H1 (cell line): ENCODE measurements at regions not wholly inside any gene's neighbourhood (a gene's known extent, or its start where the extent isn't known, plus 50 kb on each side); places are given as distances from the start of the nearest gene placed in this dataset.

Experiments
- CTCF ChIA-PET: fragments of 300-600 bp; sonication (Branson Sonifier 250); formaldehyde crosslinking; loops from one replicate; lab custom pipeline; 2021; ENCODE audit not compliant: partially characterized antibody; lab: Charles Lee
- POLR2A ChIA-PET: fragments of 300-600 bp; sonication (Branson Sonifier 250); formaldehyde crosslinking; loops from one replicate; lab custom pipeline; 2021; ENCODE audit warnings: inconsistent platforms; ENCODE audit not compliant: partially characterized antibody; lab: Charles Lee
- DNase-seq, 2 experiments: peaks; one replicate each; pipeline versions ENCODE4 v3.0.0 to v3.0.0-alpha.2; 2010 to 2022; ENCODE audit warnings: low spot score in 2 of 2, low read depth in 1 of 2, mixed read lengths in 1 of 2
- FAIRE-seq: peaks from 2 replicates; lab custom pipeline; 2011; peaks lifted over from hg19 to GRCh38; lab: Jason Lieb, UNC
- H2AFZ ChIP-seq: 2 replicates; pipeline ENCODE4 v1.8.1; 2012; ENCODE audit warnings: low read length, inconsistent platforms
- H2AK5ac ChIP-seq: 2 replicates; pipeline ENCODE4 v1.6.1; 2013; ENCODE audit warnings: low read depth, low read length
- H2BK120ac ChIP-seq: replicated peaks from 2 replicates; pipeline ENCODE3; 2013; ENCODE audit warnings: low read depth, low read length, inconsistent platforms
- H2BK12ac ChIP-seq: 2 replicates; pipeline ENCODE4 v1.6.1; 2013; ENCODE audit warnings: low read depth, low read length
- H2BK15ac ChIP-seq: 2 replicates; pipeline ENCODE4 v1.6.1; 2013; ENCODE audit warnings: low read length
- H2BK20ac ChIP-seq: 2 replicates; pipeline ENCODE4 v1.6.1; 2013; ENCODE audit warnings: low read length
- H2BK5ac ChIP-seq: 2 replicates; pipeline ENCODE4 v1.6.1; 2013; ENCODE audit warnings: low read depth, low read length
- H3K14ac ChIP-seq: 2 replicates; pipeline ENCODE4 v1.6.1; 2013; ENCODE audit warnings: inconsistent platforms; ENCODE audit not compliant: insufficient read length
- H3K18ac ChIP-seq: 2 replicates; pipeline ENCODE4 v1.6.1; 2013; ENCODE audit warnings: low read length; ENCODE audit errors: extremely low read depth
- H3K23ac ChIP-seq: 2 replicates; pipeline ENCODE4 v1.6.1; 2013; ENCODE audit warnings: inconsistent platforms; ENCODE audit not compliant: insufficient read length
- H3K23me2 ChIP-seq: 2 replicates; pipeline ENCODE4 v1.6.1; 2013; ENCODE audit warnings: low read depth, low read length
- H3K27ac ChIP-seq: 2 replicates; pipeline ENCODE4 v1.6.1; 2011; ENCODE audit warnings: low read depth, low read length, inconsistent platforms
- H3K27me3 ChIP-seq, 4 experiments: replicated peaks in 1 of 4; 1 replicate in 1 of 4; 2 replicates in 3 of 4; pipeline versions ENCODE4 v1.6.1 to v1.8.1; 2011 to 2013; ENCODE audit warnings: low read length in 3 of 4, mild to moderate bottlenecking in 3 of 4, inconsistent platforms in 2 of 4, mixed read lengths in 2 of 4, moderate library complexity in 1 of 4; ENCODE audit not compliant: control insufficient read depth in 3 of 4, insufficient read depth in 3 of 4; ENCODE audit errors: extremely low read depth in 1 of 4
- H3K36me3 ChIP-seq, 4 experiments: 2 replicates each; pipeline versions ENCODE4 v1.6.1 to v1.8.1; 2011 to 2013; ENCODE audit warnings: mild to moderate bottlenecking in 4 of 4, low read length in 3 of 4, moderate library complexity in 2 of 4, control low read depth in 1 of 4, inconsistent platforms in 1 of 4; ENCODE audit not compliant: insufficient read depth in 4 of 4, control insufficient read depth in 2 of 4
- H3K4ac ChIP-seq: replicated peaks from 2 replicates; pipeline ENCODE3; 2013; ENCODE audit warnings: low read length, low read depth, mixed read lengths, inconsistent platforms; ENCODE audit not compliant: insufficient read length
- H3K4me1 ChIP-seq, 4 experiments: replicated peaks in 1 of 4; 1 replicate in 1 of 4; 2 replicates in 3 of 4; pipeline versions ENCODE4 v1.6.1 to v1.8.1; 2011 to 2013; ENCODE audit warnings: low read length in 3 of 4, inconsistent platforms in 2 of 4, mixed read lengths in 1 of 4; ENCODE audit not compliant: insufficient read depth in 4 of 4, control insufficient read depth in 3 of 4
- H3K4me2 ChIP-seq, 2 experiments: 2 replicates each; pipeline versions ENCODE4 v1.6.1 to v1.8.1; 2011 to 2013; ENCODE audit warnings: low read depth in 2 of 2, low read length in 2 of 2, control low read depth in 1 of 2, inconsistent platforms in 1 of 2, mild to moderate bottlenecking in 1 of 2; ENCODE audit not compliant: insufficient read depth in 1 of 2
- H3K4me3 ChIP-seq, 4 experiments: fragments of 200-600, 300-600 bp in 1 of 4; sonication (generic), shearing (Covaris generic), sonication (Bioruptor Twin) in 1 of 4; 2 replicates each; pipeline versions ENCODE4 v1.5.1 to v1.8.1; 2011 to 2016; ENCODE audit warnings: low read length in 4 of 4, low read depth in 3 of 4, control low read depth in 2 of 4, inconsistent platforms in 2 of 4, mild to moderate bottlenecking in 2 of 4, mixed read lengths in 1 of 4, moderate library complexity in 1 of 4; ENCODE audit not compliant: insufficient read depth in 2 of 4; ENCODE audit errors: extremely low read depth in 1 of 4
- H3K56ac ChIP-seq: replicated peaks from 2 replicates; pipeline ENCODE3; 2013; ENCODE audit warnings: low read depth, mild to moderate bottlenecking, mixed read lengths, low read length, inconsistent platforms; ENCODE audit not compliant: insufficient read length
- H3K79me1 ChIP-seq: 2 replicates; pipeline ENCODE4 v1.6.1; 2013; ENCODE audit warnings: low read depth, low read length, control low read depth
- H3K79me2 ChIP-seq, 2 experiments: 2 replicates each; pipeline versions ENCODE4 v1.6.1 to v1.8.1; 2012 to 2013; ENCODE audit warnings: low read length in 2 of 2, mild to moderate bottlenecking in 2 of 2, inconsistent platforms in 1 of 2; ENCODE audit not compliant: insufficient read depth in 2 of 2, control insufficient read depth in 1 of 2
- H3K9ac ChIP-seq, 4 experiments: replicated peaks in 1 of 4; 1 replicate in 1 of 4; 2 replicates in 3 of 4; pipeline versions ENCODE4 v1.6.1 to v1.8.1; 2011 to 2013; ENCODE audit warnings: low read depth in 3 of 4, low read length in 3 of 4, control low read depth in 2 of 4, mild to moderate bottlenecking in 2 of 4, moderate library complexity in 2 of 4, inconsistent platforms in 1 of 4; ENCODE audit errors: extremely low read depth in 1 of 4
- H3K9me3 ChIP-seq, 2 experiments: 2 replicates each; pipeline versions ENCODE4 v1.6.1 to v1.8.1; 2012 to 2013; ENCODE audit warnings: mild to moderate bottlenecking in 2 of 2, moderate library complexity in 2 of 2, control low read depth in 1 of 2, inconsistent platforms in 1 of 2, low read depth in 1 of 2, low read length in 1 of 2, mixed read lengths in 1 of 2; ENCODE audit not compliant: insufficient read depth in 2 of 2
- H4K20me1 ChIP-seq, 2 experiments: replicated peaks in 1 of 2; 2 replicates each; pipeline versions ENCODE3 to v1.8.1; 2011 to 2013; ENCODE audit warnings: inconsistent platforms in 2 of 2, low read length in 2 of 2, mild to moderate bottlenecking in 1 of 2; ENCODE audit not compliant: insufficient read depth in 2 of 2, control insufficient read depth in 1 of 2
- H4K5ac ChIP-seq: 2 replicates; pipeline ENCODE4 v1.6.1; 2013; ENCODE audit warnings: low read length, low read depth, mixed read lengths, inconsistent platforms; ENCODE audit not compliant: insufficient read length
- H4K8ac ChIP-seq: 2 replicates; pipeline ENCODE4 v1.8.0; 2013; ENCODE audit warnings: mild to moderate bottlenecking, moderate library complexity, low read length, inconsistent platforms; ENCODE audit not compliant: insufficient read depth; ENCODE audit errors: extremely low read depth
- H4K91ac ChIP-seq: replicated peaks from 2 replicates; pipeline ENCODE3; 2013; ENCODE audit warnings: low read length, mixed read lengths, inconsistent platforms; ENCODE audit not compliant: insufficient read length
- CBX8 ChIP-seq: fragments of 300-800, 300-1000 bp; sonication (generic); IDR thresholded peaks from 2 replicates; pipeline ENCODE4 v1.7.1; 2016; ENCODE audit warnings: low read depth, low read length, borderline replicate concordance
- CEBPB ChIP-seq: IDR thresholded peaks from 2 replicates; pipeline ENCODE4 v1.6.1; 2012; ENCODE audit warnings: low read depth, low read length
- FOSL1 ChIP-seq: IDR thresholded peaks from 2 replicates; pipeline ENCODE4 v1.6.1; 2011; ENCODE audit warnings: mild to moderate bottlenecking, low read depth, low read length, moderate library complexity; ENCODE audit not compliant: insufficient read depth
- GTF2F1 ChIP-seq: IDR thresholded peaks from 2 replicates; pipeline ENCODE4 v1.6.1; 2012; ENCODE audit warnings: low read depth, low read length, improper control_type of control experiment, borderline replicate concordance
- HDAC2 ChIP-seq, 2 experiments: fragments of 300-600 bp in 1 of 2; sonication (generic) in 1 of 2; IDR thresholded peaks; 2 replicates each; pipeline ENCODE4 v1.6.1; 2011 to 2012; ENCODE audit warnings: low read depth in 2 of 2, low read length in 2 of 2, mild to moderate bottlenecking in 2 of 2, moderate library complexity in 2 of 2, borderline replicate concordance in 1 of 2, inconsistent platforms in 1 of 2
- KDM1A ChIP-seq: fragments of 200-600, 300-600 bp; sonication (generic); IDR thresholded peaks from 2 replicates; pipeline ENCODE4 v1.7.1; 2016; ENCODE audit warnings: mild to moderate bottlenecking, low read length, borderline replicate concordance
- KDM4A ChIP-seq: IDR thresholded peaks from one replicate; pipeline ENCODE4 v1.7.1; 2012; ENCODE audit warnings: low read depth, mild to moderate bottlenecking, moderate library complexity, low read length, inconsistent platforms; ENCODE audit not compliant: severe bottlenecking
- MAFK ChIP-seq: IDR thresholded peaks from 2 replicates; pipeline ENCODE4 v1.6.1; 2012; ENCODE audit warnings: low read depth, mild to moderate bottlenecking, improper control_type of control experiment, low read length
- RNF2 ChIP-seq: fragments of 200-900, 300-1000 bp; sonication (generic); IDR thresholded peaks from 2 replicates; pipeline ENCODE4 v1.7.1; 2016; ENCODE audit warnings: borderline replicate concordance, low read depth, mild to moderate bottlenecking, antibody characterized with exemption, low read length; ENCODE audit not compliant: poor library complexity, severe bottlenecking; ENCODE audit errors: missing control alignments
- SIRT6 ChIP-seq: IDR thresholded peaks from one replicate; pipeline ENCODE4 v1.7.1; 2012; ENCODE audit warnings: low read length, inconsistent platforms
- SIX5 ChIP-seq: IDR thresholded peaks from 2 replicates; pipeline ENCODE4 v1.6.1; 2011; ENCODE audit warnings: mild to moderate bottlenecking, low read depth, low read length
- SP1 ChIP-seq: IDR thresholded peaks from 2 replicates; pipeline ENCODE4 v1.6.1; 2011; ENCODE audit warnings: low read depth, low read length
- SP4 ChIP-seq: IDR thresholded peaks from 2 replicates; pipeline ENCODE4 v1.6.1; 2012; ENCODE audit warnings: low read length, inconsistent platforms
- WGBS, 2 experiments: shearing (Covaris generic) in 1 of 2; methylation state at CpG; one replicate each; pipeline versions ENCODE4 v1.1.6 to v1.1.7; 2013 to 2015; ENCODE audit warnings: low lambda C conversion rate in 2 of 2, mixed read lengths in 2 of 2, inconsistent platforms in 1 of 2, low coverage in 1 of 2, missing lambda C conversion rate in 1 of 2; ENCODE audit not compliant: insufficient replicate concordance in 2 of 2, insufficient coverage in 1 of 2, insufficient read length in 1 of 2; ENCODE audit errors: extremely low coverage in 1 of 2, missing lambda C conversion rate in 1 of 2; 5-methylcytosine and 5-hydroxymethylcytosine counted together
- TF ChIP-seq, protein P1 (sequence below): IDR thresholded peaks from 2 replicates; pipeline ENCODE4 v1.6.1; 2012; ENCODE audit warnings: inconsistent platforms

DNA sequence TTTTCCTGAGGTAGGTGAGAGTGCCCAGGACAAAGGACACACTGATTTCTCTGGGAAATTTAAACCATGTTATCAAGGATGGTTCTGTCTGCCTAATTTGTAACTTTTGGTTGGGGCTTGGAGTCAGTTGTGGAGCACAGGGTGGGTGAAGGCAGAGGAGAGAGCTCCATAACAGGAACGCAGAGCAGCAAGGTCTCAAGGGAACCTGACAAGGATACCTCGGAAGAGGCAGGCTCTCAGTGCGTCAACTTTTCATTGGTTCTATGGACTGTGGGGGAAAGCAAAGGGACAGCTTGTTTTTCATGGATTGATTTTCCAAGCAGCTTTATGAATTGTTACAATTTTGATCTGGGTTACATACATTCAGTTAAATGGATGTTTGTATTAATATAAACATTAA lies 110.4 kb downstream of the SLIT2 start:
- TF ChIP-seq KDM4A (no peak), HDAC2 (IDR thresholded peaks at IDR 0.05; ENCODE audit: borderline replicate concordance in 1 of 2, low read depth in 2 of 2, low read length in 2 of 2) (no peak), RNF2 (no peak), SP1 (no peak), SIRT6 (no peak), MAFK (no peak), GTF2F1 (no peak), SP4 (no peak), KDM1A (no peak), SIX5 (no peak), CEBPB (no peak), FOSL1 (no peak), CBX8 (no peak)
- TF ChIP-seq, protein P1, sequence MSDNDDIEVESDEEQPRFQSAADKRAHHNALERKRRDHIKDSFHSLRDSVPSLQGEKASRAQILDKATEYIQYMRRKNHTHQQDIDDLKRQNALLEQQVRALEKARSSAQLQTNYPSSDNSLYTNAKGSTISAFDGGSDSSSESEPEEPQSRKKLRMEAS: no peak
- Histone ChIP-seq H3K27me3 (no peaks in the 10 kb centered on the region), H4K20me1 (no peaks in the 10 kb centered on the region), H2BK15ac (no peak overlapping the region), H3K9ac (no peak overlapping the region; a peak in 1 of 7 replicates), H4K8ac (no peak overlapping the region), H3K79me2 (no peaks in the 10 kb centered on the region), H3K36me3 (no peaks in the 10 kb centered on the region), H3K27ac (no peak overlapping the region), H3K79me1 (no peaks in the 10 kb centered on the region), H2BK12ac (no peak overlapping the region), H3K4me1 (no peaks in the 10 kb centered on the region), H3K23ac (no peak overlapping the region), H2AK5ac (no peak overlapping the region), H4K5ac (no peak overlapping the region), H3K4me3 (no peak overlapping the region), H3K4ac (no peak overlapping the region), H2BK5ac (no peak overlapping the region), H3K4me2 (no peak overlapping the region), H3K56ac (no peak overlapping the region), H2BK20ac (no peak overlapping the region), H3K18ac (no peak overlapping the region), H4K91ac (no peak overlapping the region), H3K23me2 (peaks cover 3% of the 10 kb centered on the region; the same call in 1 of the 2 replicates), H3K14ac (no peak overlapping the region), H2AFZ (peak overlapping the region; percentile 74; the same call in 1 of the 2 replicates), H2BK120ac (no peak overlapping the region), H3K9me3 (no peaks in the 10 kb centered on the region)
- ChIA-PET CTCF (interaction anchor here (1.2 kb wide), 1 partner anchor 322 kb away, joined by 3 read pairs; no protein-coding TSS in a partner anchor), POLR2A (interaction anchor here (1.3 kb wide), 1 partner anchor 9 kb away, joined by 5 read pairs; no protein-coding TSS in a partner anchor)
- WGBS, 2 experiments: 98% methylated on average over 3 of the region's 3 CpGs; no CpG with 5 or more reads in 1 of the 2 experiments
- DNase-seq (no peak), FAIRE-seq (no peak)
